Fibroblast of lung (primary cell): ENCODE measurements at regions not wholly inside any gene's neighbourhood (a gene's known extent, or its start where the extent isn't known, plus 50 kb on each side); places are given as distances from the start of the nearest gene placed in this dataset.

Source experiments
- DNase-seq, 2 donors: peaks; one replicate each; pipeline versions ENCODE4 v3.0.0 to v3.0.0-alpha.2; 2010; ENCODE audit warnings: low read depth in 2 of 2
- H2AFZ ChIP-seq: 2 replicates; pipeline ENCODE4 v1.5.1; 2012; ENCODE audit warnings: low read length, control low read depth, inconsistent platforms
- H3K27ac ChIP-seq: 2 replicates; pipeline ENCODE4 v1.5.1; 2011; ENCODE audit warnings: low read length, control low read depth; ENCODE audit not compliant: insufficient read depth
- H3K27me3 ChIP-seq: 2 replicates; pipeline ENCODE4 v1.5.1; 2011; ENCODE audit warnings: mild to moderate bottlenecking, low read length; ENCODE audit not compliant: control insufficient read depth, insufficient read depth
- H3K36me3 ChIP-seq: 2 replicates; pipeline ENCODE4 v1.5.1; 2011; ENCODE audit warnings: low read length; ENCODE audit not compliant: control insufficient read depth, insufficient read depth
- H3K4me1 ChIP-seq: 2 replicates; pipeline ENCODE4 v1.5.1; 2011; ENCODE audit warnings: low read length; ENCODE audit not compliant: control insufficient read depth, insufficient read depth; ENCODE audit errors: extremely low read depth
- H3K4me2 ChIP-seq: 2 replicates; pipeline ENCODE4 v1.5.1; 2011; ENCODE audit warnings: low read length, control low read depth; ENCODE audit not compliant: insufficient read depth; ENCODE audit errors: extremely low read depth
- H3K4me3 ChIP-seq, 4 experiments: fragments of 200-600 bp in 1 of 4; sonication (generic) in 1 of 4; replicated peaks in 1 of 4; 2 replicates each; pipeline ENCODE4 v1.5.1; 2011 to 2016; ENCODE audit warnings: low read length in 4 of 4, low read depth in 3 of 4, mild to moderate bottlenecking in 3 of 4, control low read depth in 2 of 4, inconsistent platforms in 1 of 4, mixed read lengths in 1 of 4; ENCODE audit not compliant: insufficient read depth in 1 of 4; ENCODE audit errors: control extremely low read depth in 1 of 4
- H3K79me2 ChIP-seq: 2 replicates; pipeline ENCODE4 v1.5.1; 2012; ENCODE audit warnings: mild to moderate bottlenecking, low read length, inconsistent platforms; ENCODE audit not compliant: control insufficient read depth, insufficient read depth
- H3K9ac ChIP-seq: 2 replicates; pipeline ENCODE4 v1.5.1; 2011; ENCODE audit warnings: mild to moderate bottlenecking, low read length, control low read depth; ENCODE audit not compliant: insufficient read depth
- H3K9me3 ChIP-seq: 2 replicates; pipeline ENCODE4 v1.5.1; 2012; ENCODE audit warnings: low read depth, low read length; ENCODE audit not compliant: control insufficient read depth, insufficient read depth
- H4K20me1 ChIP-seq: 2 replicates; pipeline ENCODE4 v1.5.1; 2011; ENCODE audit warnings: low read length; ENCODE audit not compliant: control insufficient read depth, insufficient read depth; ENCODE audit errors: extremely low read depth
- EZH2 ChIP-seq: IDR thresholded peaks from 2 replicates; pipeline ENCODE4 v1.5.1; 2012; ENCODE audit warnings: low read length, control low read depth, mild to moderate bottlenecking; ENCODE audit errors: missing control alignments
- TF ChIP-seq, protein P1 (sequence below), 2 donors: IDR thresholded peaks in 1 of 2; conservative IDR thresholded peaks in 1 of 2; 1 replicate in 1 of 2; 2 replicates in 1 of 2; pipeline ENCODE4 v1.5.1; 2011 to 2012; ENCODE audit warnings: low read length in 2 of 2, control low read depth in 1 of 2, inconsistent platforms in 1 of 2, low read depth in 1 of 2, mild to moderate bottlenecking in 1 of 2

DNA sequence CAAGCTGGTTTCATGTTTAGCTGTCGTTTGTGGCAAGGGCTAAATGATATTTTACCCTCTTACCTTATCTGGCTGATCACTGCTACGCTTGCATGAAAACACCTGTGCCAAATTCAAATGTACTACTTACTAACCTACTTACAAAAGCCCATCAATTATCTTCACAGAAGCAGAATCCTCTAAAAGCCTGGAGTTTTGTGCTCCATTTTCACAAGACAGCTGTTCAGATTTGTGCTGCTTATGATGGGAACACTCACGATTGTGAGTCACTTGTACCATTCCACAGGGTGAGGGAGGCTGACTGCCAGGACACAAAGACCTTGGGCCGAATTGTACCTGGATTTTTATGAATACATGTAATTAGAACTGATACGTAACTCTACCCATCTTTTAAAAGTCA, 245.0 kb upstream of the NPY start:
- no peak overlapping the region for H3K4me2 ChIP-seq
- H4K20me1 ChIP-seq, result no peaks in the 10 kb centered on the region
- no peak overlapping the region for H3K9ac ChIP-seq
- no peaks in the 10 kb centered on the region for H3K9me3 ChIP-seq
- no peaks in the 10 kb centered on the region for H3K4me1 ChIP-seq
- DNase-seq, result no peak
- H3K4me3 ChIP-seq, result no peak overlapping the region
- no peaks in the 10 kb centered on the region for H3K79me2 ChIP-seq
- H3K27ac ChIP-seq, result no peak overlapping the region
- H2AFZ ChIP-seq, result no peak overlapping the region
- TF ChIP-seq, protein P1, sequence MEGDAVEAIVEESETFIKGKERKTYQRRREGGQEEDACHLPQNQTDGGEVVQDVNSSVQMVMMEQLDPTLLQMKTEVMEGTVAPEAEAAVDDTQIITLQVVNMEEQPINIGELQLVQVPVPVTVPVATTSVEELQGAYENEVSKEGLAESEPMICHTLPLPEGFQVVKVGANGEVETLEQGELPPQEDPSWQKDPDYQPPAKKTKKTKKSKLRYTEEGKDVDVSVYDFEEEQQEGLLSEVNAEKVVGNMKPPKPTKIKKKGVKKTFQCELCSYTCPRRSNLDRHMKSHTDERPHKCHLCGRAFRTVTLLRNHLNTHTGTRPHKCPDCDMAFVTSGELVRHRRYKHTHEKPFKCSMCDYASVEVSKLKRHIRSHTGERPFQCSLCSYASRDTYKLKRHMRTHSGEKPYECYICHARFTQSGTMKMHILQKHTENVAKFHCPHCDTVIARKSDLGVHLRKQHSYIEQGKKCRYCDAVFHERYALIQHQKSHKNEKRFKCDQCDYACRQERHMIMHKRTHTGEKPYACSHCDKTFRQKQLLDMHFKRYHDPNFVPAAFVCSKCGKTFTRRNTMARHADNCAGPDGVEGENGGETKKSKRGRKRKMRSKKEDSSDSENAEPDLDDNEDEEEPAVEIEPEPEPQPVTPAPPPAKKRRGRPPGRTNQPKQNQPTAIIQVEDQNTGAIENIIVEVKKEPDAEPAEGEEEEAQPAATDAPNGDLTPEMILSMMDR (conservative IDR thresholded peaks at IDR 0.05 in 1 of 2, IDR thresholded peaks at IDR 0.05 in 1 of 2; ENCODE audit: low read depth in 1 of 2, low read length in 2 of 2), result no peak
- no peak for TF ChIP-seq EZH2
- H3K27me3 ChIP-seq, result no peaks in the 10 kb centered on the region
- H3K36me3 ChIP-seq, result no peaks in the 10 kb centered on the region

DNA sequence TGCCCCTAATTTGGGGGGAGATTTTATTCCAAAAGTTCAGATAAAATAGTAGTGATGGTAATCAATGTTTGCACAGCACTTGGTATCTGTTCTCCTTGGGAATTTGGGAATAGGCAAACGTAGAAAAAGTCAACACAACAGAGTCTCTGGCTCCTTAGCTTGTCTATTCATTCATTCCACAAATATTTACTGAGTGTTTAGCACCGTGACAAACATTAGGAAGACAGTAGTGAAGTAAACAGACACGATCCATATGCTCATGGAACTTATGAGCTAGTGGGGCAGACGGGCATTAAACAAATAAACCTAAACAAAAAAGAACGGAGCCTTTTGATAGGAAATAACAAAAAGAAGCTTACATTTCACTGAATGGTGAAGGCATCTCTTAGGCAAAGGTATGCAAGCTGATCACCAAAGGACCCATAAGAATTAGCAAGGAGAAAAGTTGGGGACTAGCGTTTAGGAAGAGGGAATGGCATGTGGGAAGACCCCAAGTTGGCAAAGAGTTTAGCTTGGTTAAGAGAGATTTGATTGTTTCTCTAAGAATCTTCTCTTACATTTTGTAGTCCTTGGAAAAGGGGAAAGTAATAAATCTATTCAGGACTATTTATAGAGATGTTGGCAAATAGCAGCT, 243.9 kb upstream of the NPY start:
- no peaks in the 10 kb centered on the region for H4K20me1 ChIP-seq
- DNase-seq, result no peak
- H3K27me3 ChIP-seq, result no peaks in the 10 kb centered on the region
- H3K4me3 ChIP-seq, result no peak overlapping the region
- no peaks in the 10 kb centered on the region for H3K9me3 ChIP-seq
- no peaks in the 10 kb centered on the region for H3K4me1 ChIP-seq
- H3K79me2 ChIP-seq, result no peaks in the 10 kb centered on the region
- H2AFZ ChIP-seq, result no peak overlapping the region
- H3K27ac ChIP-seq, result no peak overlapping the region
- no peak for TF ChIP-seq EZH2
- TF ChIP-seq, protein P1 (conservative IDR thresholded peaks at IDR 0.05 in 1 of 2, IDR thresholded peaks at IDR 0.05 in 1 of 2; ENCODE audit: low read depth in 1 of 2, low read length in 2 of 2), result no peak
- H3K4me2 ChIP-seq, result no peak overlapping the region
- H3K9ac ChIP-seq, result no peak overlapping the region
- H3K36me3 ChIP-seq, result no peaks in the 10 kb centered on the region

DNA sequence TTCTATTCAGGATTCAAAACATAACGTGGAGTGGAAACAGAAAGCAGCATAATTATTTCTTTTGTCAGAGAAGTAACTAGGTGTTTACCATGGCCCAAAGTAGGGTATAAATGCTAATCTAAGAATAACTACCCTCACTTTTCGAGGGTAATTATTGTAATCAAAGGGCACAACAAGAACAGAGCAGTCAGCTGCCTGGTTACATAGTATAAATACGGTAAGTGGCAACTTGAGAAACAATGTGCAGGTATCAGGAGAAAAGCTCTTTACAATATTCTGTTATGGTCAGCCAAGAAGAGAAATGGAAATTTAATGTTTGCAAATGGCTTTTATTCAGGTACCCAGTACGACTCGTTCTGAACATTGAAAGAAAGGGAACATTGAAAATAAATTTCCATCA, 242.0 kb upstream of the NPY start:
- TF ChIP-seq, protein P1 (conservative IDR thresholded peaks at IDR 0.05 in 1 of 2, IDR thresholded peaks at IDR 0.05 in 1 of 2; ENCODE audit: low read depth in 1 of 2, low read length in 2 of 2), result no peak
- no peak for TF ChIP-seq EZH2
- no peaks in the 10 kb centered on the region for H4K20me1 ChIP-seq
- DNase-seq, result no peak

More for the DNA sequence above, 242.0 kb upstream of the NPY start:
- Histone ChIP-seq H3K79me2 (no peaks in the 10 kb centered on the region), H3K36me3 (no peaks in the 10 kb centered on the region), H3K4me3 (no peak overlapping the region), H3K4me2 (no peak overlapping the region), H3K4me1 (no peaks in the 10 kb centered on the region), H3K9me3 (no peaks in the 10 kb centered on the region), H3K27me3 (no peaks in the 10 kb centered on the region), H3K9ac (no peak overlapping the region), H2AFZ (no peak overlapping the region), H3K27ac (no peak overlapping the region)
